ENCODE measurements at regions not wholly inside any gene's neighbourhood (a gene's known extent, or its start where the extent isn't known, plus 50 kb on each side); places are given as distances from the start of the nearest gene placed in this dataset.

- Histone ChIP-seq H4K91ac (ENCODE audit: insufficient read depth, low read depth, low read length) (no peak overlapping the region), H3K18ac (ENCODE audit: low read depth, low read length) (no peak overlapping the region), H3K14ac (replicated peaks; ENCODE audit: low read depth, low read length) (no peak overlapping the region), H4K8ac (ENCODE audit: low read depth in 2 of 2, low read length in 2 of 2) (no peak overlapping the region), H3K9me3 (ENCODE audit: control insufficient read depth, insufficient read depth, low read length) (peaks cover 2% of the 10 kb centered on the region; the same call in 1 of the 2 replicates), H3K23ac (ENCODE audit: low read depth, low read length) (no peak overlapping the region), H3K4me1 (ENCODE audit: control insufficient read depth, insufficient read depth, low read length) (no peaks in the 10 kb centered on the region), H2AFZ (replicated peaks; ENCODE audit: low read length, poor library complexity) (no peak overlapping the region), H3K79me1 (ENCODE audit: low read depth in 1 of 2, low read length in 2 of 2) (no peaks in the 10 kb centered on the region), H3K9ac (ENCODE audit: low read depth, low read length) (no peak overlapping the region), H3K9me1 (ENCODE audit: insufficient read depth, low read length) (no peaks in the 10 kb centered on the region), H4K20me1 (ENCODE audit: insufficient read depth, low read length) (no peaks in the 10 kb centered on the region), H3K4me2 (ENCODE audit: low read depth, low read length) (no peak overlapping the region), H3K36me3 (ENCODE audit: control insufficient read depth, insufficient read depth, low read length) (no peaks in the 10 kb centered on the region), H3K4ac (ENCODE audit: low read depth, low read length) (no peak overlapping the region), H2BK120ac (ENCODE audit: low read depth, low read length) (no peak overlapping the region), H2BK15ac (ENCODE audit: low read depth, low read length) (no peak overlapping the region), H4K5ac (ENCODE audit: low read depth, low read length) (no peak overlapping the region), H2AK5ac (ENCODE audit: low read depth, low read length) (no peak overlapping the region), H2AK9ac (replicated peaks; ENCODE audit: low read depth, low read length, poor library complexity) (no peak overlapping the region), H3K27me3 (ENCODE audit: control insufficient read depth, insufficient read depth, low read length) (peaks cover 25% of the 10 kb centered on the region), H3K4me3 (ENCODE audit: insufficient read depth, low read depth, low read length) (no peak overlapping the region), H2BK20ac (ENCODE audit: low read depth, low read length) (no peak overlapping the region), H2BK5ac (ENCODE audit: low read depth, low read length, poor library complexity, severe bottlenecking) (no peak overlapping the region), H3K27ac (ENCODE audit: insufficient read depth, low read length) (no peak overlapping the region), H3K56ac (ENCODE audit: extremely low read depth, insufficient read depth, low read length) (no peak overlapping the region)
- ChIA-PET CTCF (no interaction called here), POLR2A (ENCODE audit: unreplicated experiment) (no interaction called here)
- no peak for ATAC-seq (ENCODE audit: low read depth)
- no peak for DNase-seq
- no TSS peak for BruUV-seq (replicated peaks)
- no CpG with 5 or more reads among the region's 1 CpG for WGBS, 2 experiments (ENCODE audit: extremely low coverage in 2 of 2, insufficient read length in 1 of 2)
- TF ChIP-seq MAFK (IDR thresholded peaks at IDR 0.05; ENCODE audit: low read depth, low read length) = no peak
- no peak for TF ChIP-seq RCOR1 (IDR thresholded peaks at IDR 0.05; ENCODE audit: insufficient replicate concordance, low read length)
- no peak for TF ChIP-seq BHLHE40 (IDR thresholded peaks at IDR 0.05; ENCODE audit: low read depth, low read length)
- no peak for TF ChIP-seq ELK1 (IDR thresholded peaks at IDR 0.05; ENCODE audit: borderline replicate concordance, low read depth, low read length)
- TF ChIP-seq POLR2A (IDR thresholded peaks at IDR 0.05; ENCODE audit: low read depth, low read length) = no peak
- TF ChIP-seq USF2 (IDR thresholded peaks at IDR 0.05; ENCODE audit: low read depth, low read length) = no peak
- TF ChIP-seq FOS (IDR thresholded peaks at IDR 0.05; ENCODE audit: low read depth, low read length) = no peak
- TF ChIP-seq SMC3 (IDR thresholded peaks at IDR 0.05; ENCODE audit: low read depth, low read length) = no peak
- TF ChIP-seq MAZ (IDR thresholded peaks at IDR 0.05; ENCODE audit: borderline replicate concordance, low read depth, low read length) = no peak
- TF ChIP-seq CHD1 (IDR thresholded peaks at IDR 0.05; ENCODE audit: low read depth, low read length) = no peak
- TF ChIP-seq RAD21 (IDR thresholded peaks at IDR 0.05; ENCODE audit: low read length) = no peak
- TF ChIP-seq, protein P1, sequence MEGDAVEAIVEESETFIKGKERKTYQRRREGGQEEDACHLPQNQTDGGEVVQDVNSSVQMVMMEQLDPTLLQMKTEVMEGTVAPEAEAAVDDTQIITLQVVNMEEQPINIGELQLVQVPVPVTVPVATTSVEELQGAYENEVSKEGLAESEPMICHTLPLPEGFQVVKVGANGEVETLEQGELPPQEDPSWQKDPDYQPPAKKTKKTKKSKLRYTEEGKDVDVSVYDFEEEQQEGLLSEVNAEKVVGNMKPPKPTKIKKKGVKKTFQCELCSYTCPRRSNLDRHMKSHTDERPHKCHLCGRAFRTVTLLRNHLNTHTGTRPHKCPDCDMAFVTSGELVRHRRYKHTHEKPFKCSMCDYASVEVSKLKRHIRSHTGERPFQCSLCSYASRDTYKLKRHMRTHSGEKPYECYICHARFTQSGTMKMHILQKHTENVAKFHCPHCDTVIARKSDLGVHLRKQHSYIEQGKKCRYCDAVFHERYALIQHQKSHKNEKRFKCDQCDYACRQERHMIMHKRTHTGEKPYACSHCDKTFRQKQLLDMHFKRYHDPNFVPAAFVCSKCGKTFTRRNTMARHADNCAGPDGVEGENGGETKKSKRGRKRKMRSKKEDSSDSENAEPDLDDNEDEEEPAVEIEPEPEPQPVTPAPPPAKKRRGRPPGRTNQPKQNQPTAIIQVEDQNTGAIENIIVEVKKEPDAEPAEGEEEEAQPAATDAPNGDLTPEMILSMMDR (conservative IDR thresholded peaks at IDR 0.05; ENCODE audit: low read depth, low read length) = no peak
- no peak for TF ChIP-seq NFE2L2 (IDR thresholded peaks at IDR 0.05; ENCODE audit: low read depth, low read length)
- TF ChIP-seq RFX5 (IDR thresholded peaks at IDR 0.05; ENCODE audit: low read depth, low read length) = no peak
- in situ Hi-C loops (cut with MboI; ENCODE audit: low sequenced_read_pairs) (no loop called here), dilution Hi-C loops (cut with HindIII; ENCODE audit: low sequenced_read_pairs, unreplicated experiment) (no loop called here), intact Hi-C loops (cut with micrococcal nuclease) (no loop called here)
These were observed 60.0 kb upstream of the FOXE1 start for GRCh38 chr9:97793067-97793466.
